Uterus (tissue), 3 donors: ENCODE measurements at regions not wholly inside any gene's neighbourhood (a gene's known extent, or its start where the extent isn't known, plus 50 kb on each side); places are given as distances from the start of the nearest gene placed in this dataset.
"Not testable (repeated sequence)": the region's sequence is repeated elsewhere in the genome, so short reads cannot be mapped to it uniquely, and the experiment has no call there.

ENCODE experiments used
- DNase-seq, 2 donors: peaks; one replicate each; pipeline ENCODE4 v3.0.0-alpha.2; 2019 to 2020
- H3K27ac ChIP-seq, 2 donors: fragments of 200-600 bp; sonication (generic); 1 replicate in 1 of 2; 2 replicates in 1 of 2; pipeline ENCODE4 v1.5.1; 2016 to 2018
- H3K27me3 ChIP-seq, 2 donors: fragments of 200-600 bp; sonication (generic); one replicate each; pipeline ENCODE4 v1.5.1; 2018 to 2019; ENCODE audit warnings: control low read depth in 1 of 2
- H3K36me3 ChIP-seq, 2 donors: fragments of 200-600 bp; sonication (generic); one replicate each; pipeline ENCODE4 v1.5.1; 2019; ENCODE audit warnings: control low read depth in 1 of 2
- H3K4me1 ChIP-seq, 2 donors: fragments of 200-600 bp; sonication (generic); one replicate each; pipeline ENCODE4 v1.5.1; 2018 to 2019; ENCODE audit warnings: control low read depth in 1 of 2
- H3K4me3 ChIP-seq, 2 donors: fragments of 200-600 bp; sonication (generic); 1 replicate in 1 of 2; 2 replicates in 1 of 2; pipeline ENCODE4 v1.5.1; 2018 to 2019; ENCODE audit warnings: mild to moderate bottlenecking in 1 of 2
- H3K9me3 ChIP-seq, 2 donors: fragments of 200-600 bp; sonication (generic); one replicate each; pipeline ENCODE4 v1.5.1; 2019; ENCODE audit warnings: control low read depth in 1 of 2
- CTCF ChIP-seq, 4 experiments: fragments of 200-600 bp in 2 of 4; fragments of 450-650 bp in 2 of 4; sonication (generic) in 2 of 4; IDR thresholded peaks; one replicate each; pipeline ENCODE4 v1.5.1; 2016 to 2019; ENCODE audit warnings: antibody characterized with exemption in 4 of 4, mild to moderate bottlenecking in 2 of 4, moderate library complexity in 1 of 4
- POLR2A ChIP-seq, 2 donors: fragments of 450-650 bp; IDR thresholded peaks; one replicate each; pipeline ENCODE4 v1.6.1; 2016; ENCODE audit warnings: antibody characterized with exemption in 2 of 2, mild to moderate bottlenecking in 1 of 2, moderate library complexity in 1 of 2
- intact Hi-C: fragments of 100-400 bp; cut with DNase I; formaldehyde crosslinking; loops from one replicate; pipeline ENCODE4 v1.15.1; 2023; ENCODE audit warnings: low total_unique reads
- donor health status: DM: yes; HTN: yes; CAD: no.

- no peak for DNase-seq
- intact Hi-C loops, result no loop called here
- no peaks in the 10 kb centered on the region for H3K4me1 ChIP-seq
- no peaks in the 10 kb centered on the region for H3K9me3 ChIP-seq
- H3K36me3 ChIP-seq, result no peaks in the 10 kb centered on the region
- no peak overlapping the region for H3K4me3 ChIP-seq
- no peaks in the 10 kb centered on the region for H3K27me3 ChIP-seq
- no peak overlapping the region for H3K27ac ChIP-seq
- TF ChIP-seq POLR2A (IDR thresholded peaks at IDR 0.05) (no peak), CTCF (IDR thresholded peaks at IDR 0.05) (no peak)
Observed at GRCh38 chr5:85647349-85648127, 970.2 kb upstream of the COX7C start.

GRCh38 chr5:85648495-85648894 is 969.2 kb upstream of the COX7C start:
- intact Hi-C loops, result no loop called here
- no peak overlapping the region for H3K4me3 ChIP-seq
- H3K9me3 ChIP-seq, result no peaks in the 10 kb centered on the region

GRCh38 chr5:85651731-85652130 is 966.0 kb upstream of the COX7C start:
- H3K36me3 ChIP-seq, result no peaks in the 10 kb centered on the region
- no peak for DNase-seq
- no peak overlapping the region for H3K4me3 ChIP-seq
- intact Hi-C loops, result no loop called here
- H3K27ac ChIP-seq, result no peak overlapping the region
- H3K9me3 ChIP-seq, result peaks cover 0 to under 1% of the 10 kb centered on the region in 2 donors
- H3K4me1 ChIP-seq, result no peaks in the 10 kb centered on the region
- no peaks in the 10 kb centered on the region for H3K27me3 ChIP-seq
- no peak for TF ChIP-seq POLR2A (IDR thresholded peaks at IDR 0.05)
- TF ChIP-seq CTCF (IDR thresholded peaks at IDR 0.05), result no peak

More at GRCh38 chr5:85648495-85648894, 969.2 kb upstream of the COX7C start:
- no peaks in the 10 kb centered on the region for H3K36me3 ChIP-seq
- H3K4me1 ChIP-seq, result no peaks in the 10 kb centered on the region
- H3K27ac ChIP-seq, result no peak overlapping the region
- no peak for DNase-seq
- H3K27me3 ChIP-seq, result no peaks in the 10 kb centered on the region
- TF ChIP-seq POLR2A (IDR thresholded peaks at IDR 0.05) (no peak), CTCF (IDR thresholded peaks at IDR 0.05) (no peak)

GRCh38 chr5:85654144-85654543 is 963.6 kb upstream of the COX7C start:
- H3K36me3 ChIP-seq, H3K9me3 ChIP-seq, H3K27ac ChIP-seq, DNase-seq, H3K4me1 ChIP-seq, H3K4me3 ChIP-seq, H3K27me3 ChIP-seq, intact Hi-C loops: not testable (repeated sequence)

GRCh38 chr5:85656050-85656449 is 961.7 kb upstream of the COX7C start:
- no peaks in the 10 kb centered on the region for H3K4me1 ChIP-seq
- H3K36me3 ChIP-seq, result no peaks in the 10 kb centered on the region
- H3K27ac ChIP-seq, result no peak overlapping the region
- H3K4me3 ChIP-seq, result no peak overlapping the region
- no peaks in the 10 kb centered on the region for H3K27me3 ChIP-seq
- no peak for TF ChIP-seq CTCF (IDR thresholded peaks at IDR 0.05)
- no peak for TF ChIP-seq POLR2A (IDR thresholded peaks at IDR 0.05)
- H3K9me3 ChIP-seq, result peaks cover 0 to 3% of the 10 kb centered on the region in 2 donors
- intact Hi-C loops, result no loop called here
- DNase-seq, result no peak

GRCh38 chr5:85657328-85657727 is 960.4 kb upstream of the COX7C start:
- H3K4me1 ChIP-seq, intact Hi-C loops, H3K27ac ChIP-seq, H3K4me3 ChIP-seq, DNase-seq, H3K9me3 ChIP-seq, H3K27me3 ChIP-seq, H3K36me3 ChIP-seq: not testable (repeated sequence)

GRCh38 chr5:85662969-85663707 is 954.6 kb upstream of the COX7C start:
- H3K4me1 ChIP-seq, DNase-seq, H3K4me3 ChIP-seq, H3K9me3 ChIP-seq, intact Hi-C loops, H3K27me3 ChIP-seq, H3K27ac ChIP-seq, H3K36me3 ChIP-seq: not testable (repeated sequence)
